NCI-H2196 (cell line): ENCODE measurements at regions not wholly inside any gene's neighbourhood (a gene's known extent, or its start where the extent isn't known, plus 50 kb on each side); places are given as distances from the start of the nearest gene placed in this dataset.

ENCODE experiments used
- DNase-seq: peaks from one replicate; lab custom pipeline; 2025; ENCODE audit not compliant: unreplicated experiment; lab: John Stamatoyannopoulos, UW

DNA sequence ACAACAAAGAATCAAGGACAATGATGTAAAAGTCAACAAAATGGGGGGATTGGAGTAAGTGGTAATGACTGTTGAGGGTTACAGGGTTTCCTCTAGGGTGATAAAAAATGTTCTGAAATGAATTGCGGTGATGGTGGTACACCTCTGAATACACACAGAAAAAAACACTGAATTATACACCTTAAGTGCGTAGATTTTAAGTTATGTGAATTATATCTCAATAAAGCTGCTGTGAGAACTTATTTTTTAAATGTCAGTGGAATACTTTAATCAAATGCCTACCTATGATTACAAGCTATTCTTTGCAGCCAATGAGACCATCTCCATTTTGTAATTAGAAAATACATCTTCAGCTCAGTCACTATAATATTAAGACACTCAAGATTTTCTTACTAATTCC is 53.5 kb downstream of the ZNF608 start:
- no peak for DNase-seq

- DNase-seq, result no peak
These were observed 54.1 kb downstream of the ZNF608 start for GRCh38 chr5:124692324-124692723.

DNA sequence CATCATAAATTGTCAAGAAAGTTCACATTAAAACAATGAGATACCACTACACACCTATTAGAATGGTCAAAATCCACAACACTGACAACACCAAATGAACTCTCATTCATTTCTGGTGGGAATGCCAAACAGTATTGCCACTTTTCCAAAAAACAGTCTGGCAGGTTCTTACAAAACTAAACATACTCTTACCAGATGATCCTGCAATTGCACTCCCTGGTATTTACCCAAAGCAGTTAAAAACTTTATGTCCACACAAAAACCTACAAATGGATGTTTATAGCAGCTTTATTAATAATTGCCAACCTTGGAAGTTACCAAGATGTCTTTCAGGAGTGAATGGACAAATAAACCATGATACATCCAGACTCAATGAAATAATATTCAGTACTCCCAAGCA is 56.8 kb downstream of the ZNF608 start:
- DNase-seq, result no peak

DNA sequence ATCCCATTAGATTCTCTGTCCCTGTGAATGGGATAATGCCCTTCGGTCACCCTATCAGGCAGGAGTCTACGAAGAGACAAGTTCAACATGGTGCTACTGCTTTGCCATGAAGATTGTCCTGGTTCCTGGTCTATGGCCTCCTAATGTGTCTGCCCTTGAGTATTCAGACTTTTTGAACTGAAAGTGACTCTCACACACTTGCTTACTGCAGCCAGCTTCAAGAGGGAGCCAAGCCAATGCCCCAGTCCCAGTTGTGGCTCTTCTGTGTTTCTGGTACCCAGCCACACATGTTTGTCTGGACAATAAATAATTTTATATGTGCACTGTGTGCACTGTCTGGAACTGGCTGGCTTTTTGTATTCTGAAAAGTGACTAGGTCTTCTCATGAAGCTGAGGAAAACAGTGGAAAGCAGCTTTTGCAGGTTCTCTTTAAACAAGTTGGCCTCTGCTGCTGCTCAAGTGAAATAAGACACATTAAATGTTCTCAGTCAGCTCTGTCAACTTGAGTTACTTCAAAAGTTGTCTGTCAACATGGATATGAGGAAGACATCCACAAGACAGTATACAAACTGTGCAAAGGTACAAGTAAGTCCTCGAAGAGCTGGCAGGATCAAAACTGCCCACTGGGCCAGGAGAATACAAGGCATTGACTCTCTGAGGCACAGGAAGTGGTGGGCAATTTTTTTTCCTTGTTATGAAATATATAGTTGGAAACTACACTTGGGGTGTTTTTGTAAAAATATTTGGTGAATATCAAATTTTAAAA is 60.0 kb downstream of the ZNF608 start:
- DNase-seq, result no peak

DNA sequence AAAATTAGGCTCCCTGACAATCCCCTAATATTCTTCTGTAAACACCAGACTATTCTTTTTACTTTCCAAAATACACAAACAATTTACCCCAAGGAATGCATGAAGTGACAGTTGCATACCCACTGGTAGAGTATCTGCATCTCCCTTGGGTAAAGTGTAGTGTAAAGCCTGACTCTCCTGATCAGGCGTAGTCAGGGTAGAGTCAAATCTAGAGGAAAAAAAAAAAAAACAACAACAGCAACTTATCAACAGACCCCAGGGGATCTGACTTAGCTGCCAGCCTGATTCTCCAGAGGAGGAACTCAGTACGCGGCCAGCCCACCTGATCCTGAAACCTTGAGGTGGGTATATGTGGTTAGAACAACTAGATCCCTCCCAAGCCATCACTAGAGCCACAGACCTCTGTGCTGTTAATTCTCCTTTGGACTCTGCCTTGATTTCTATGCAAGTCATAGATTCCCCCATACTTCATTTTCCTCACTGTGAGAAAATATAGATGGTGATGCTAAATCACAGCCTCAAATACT is 61.0 kb downstream of the ZNF608 start:
- no peak for DNase-seq

GRCh38 chr5:124683917-124684555 is 62.4 kb downstream of the ZNF608 start:
- DNase-seq, result no peak

- DNase-seq, result no peak
These were observed 66.8 kb downstream of the ZNF608 start for GRCh38 chr5:124679578-124680199.

DNA sequence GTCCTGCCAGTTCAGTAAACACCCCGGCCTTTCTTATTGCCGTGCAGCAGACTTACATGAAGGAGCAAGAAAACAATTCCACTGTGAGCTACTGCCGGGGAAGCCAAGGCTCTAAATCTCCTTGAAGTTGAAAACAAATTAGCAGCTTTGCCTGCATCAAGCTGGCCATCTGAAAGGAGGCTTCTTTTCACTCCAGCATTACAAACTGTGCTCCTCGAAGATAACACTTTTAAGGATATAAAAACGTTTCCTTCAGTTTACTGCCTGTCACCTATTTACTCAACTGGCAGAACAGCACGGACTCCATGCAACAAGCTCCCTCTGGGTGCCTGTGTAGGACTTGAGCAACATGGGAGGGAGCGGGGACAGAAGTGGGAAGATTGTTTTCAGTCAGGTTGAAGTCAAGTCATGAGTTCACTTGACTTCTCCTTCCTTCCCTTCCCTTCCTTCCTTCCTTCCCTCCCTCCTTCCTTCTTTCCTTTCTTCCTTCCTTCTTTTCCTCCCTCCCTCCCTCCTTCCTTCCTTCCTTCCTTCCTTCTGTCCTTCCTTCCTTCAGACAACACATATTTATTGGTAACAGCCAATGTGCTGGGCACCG is 67.4 kb downstream of the ZNF608 start:
- no peak for DNase-seq

- peak; percentile 14 for DNase-seq
These were observed 68.0 kb downstream of the ZNF608 start for GRCh38 chr5:124678468-124678867.

DNA sequence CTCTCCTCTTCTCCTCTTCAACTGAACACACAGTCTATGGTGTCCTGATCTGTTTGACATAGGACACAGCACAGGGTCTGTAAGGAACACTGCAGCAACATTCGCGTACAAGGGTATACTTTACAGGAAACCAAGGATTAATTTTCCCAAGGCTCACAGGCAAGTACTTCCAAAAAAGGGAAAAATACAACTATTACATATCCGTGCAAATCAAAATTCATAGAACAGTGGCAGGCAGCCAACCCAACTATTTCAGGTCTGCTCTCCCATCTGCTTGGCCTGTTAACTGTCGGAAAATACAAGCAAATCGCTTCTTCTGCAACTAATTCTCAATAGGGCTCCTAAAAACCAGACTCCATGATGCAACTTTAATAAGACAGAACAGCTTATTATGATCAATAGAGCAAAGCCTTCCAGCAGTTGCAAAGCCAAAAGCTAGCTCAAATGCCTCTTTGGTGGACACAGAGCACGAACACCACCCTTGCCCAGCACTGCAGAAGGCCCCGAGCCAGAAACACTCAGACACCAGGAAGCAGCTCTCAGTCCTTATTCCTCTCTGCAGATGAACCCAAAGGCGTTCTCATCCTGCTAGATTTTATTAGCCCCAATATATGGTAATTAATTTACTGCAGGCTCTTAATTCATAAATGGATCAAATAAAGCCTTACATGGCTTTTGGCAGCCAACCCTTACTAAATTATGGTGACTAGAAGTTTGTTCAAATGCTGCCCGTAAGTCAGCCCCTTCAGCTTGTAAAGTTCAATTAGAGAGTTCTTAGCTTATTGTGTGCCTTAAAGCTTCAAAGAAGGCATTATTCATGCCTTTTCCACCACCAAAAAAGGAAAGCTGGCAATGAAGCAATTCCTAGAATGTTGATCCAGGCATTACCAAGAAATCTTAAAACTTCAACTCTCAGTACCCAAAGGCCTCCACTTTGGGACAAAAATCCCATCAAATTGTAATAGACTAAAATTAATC is 68.8 kb downstream of the ZNF608 start:
- peak; percentile 61 for DNase-seq

GRCh38 chr5:124675931-124676846 is 70.2 kb downstream of the ZNF608 start:
- DNase-seq, result no peak

DNA sequence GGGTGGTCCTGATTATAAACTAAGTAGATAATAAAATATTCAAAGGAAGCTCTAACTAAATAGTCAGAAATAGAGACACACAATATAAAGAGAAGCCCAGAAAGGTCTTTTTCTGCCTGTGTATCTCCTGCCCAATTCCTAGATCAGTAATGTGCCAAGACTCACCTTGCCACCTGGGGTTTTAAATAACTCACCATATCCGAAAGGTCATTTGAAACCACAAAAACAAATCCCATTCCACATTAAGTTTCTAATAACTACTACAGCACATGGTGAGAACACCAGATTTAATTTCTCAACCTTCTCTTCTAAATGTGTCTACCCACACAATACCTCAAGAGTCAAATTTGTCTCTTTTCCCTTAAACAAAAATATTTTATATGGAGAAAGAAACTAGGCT is 75.2 kb downstream of the ZNF608 start:
- peak; percentile 34 for DNase-seq

GRCh38 chr5:124670722-124671184 is 75.7 kb downstream of the ZNF608 start:
- DNase-seq, result no peak

DNA sequence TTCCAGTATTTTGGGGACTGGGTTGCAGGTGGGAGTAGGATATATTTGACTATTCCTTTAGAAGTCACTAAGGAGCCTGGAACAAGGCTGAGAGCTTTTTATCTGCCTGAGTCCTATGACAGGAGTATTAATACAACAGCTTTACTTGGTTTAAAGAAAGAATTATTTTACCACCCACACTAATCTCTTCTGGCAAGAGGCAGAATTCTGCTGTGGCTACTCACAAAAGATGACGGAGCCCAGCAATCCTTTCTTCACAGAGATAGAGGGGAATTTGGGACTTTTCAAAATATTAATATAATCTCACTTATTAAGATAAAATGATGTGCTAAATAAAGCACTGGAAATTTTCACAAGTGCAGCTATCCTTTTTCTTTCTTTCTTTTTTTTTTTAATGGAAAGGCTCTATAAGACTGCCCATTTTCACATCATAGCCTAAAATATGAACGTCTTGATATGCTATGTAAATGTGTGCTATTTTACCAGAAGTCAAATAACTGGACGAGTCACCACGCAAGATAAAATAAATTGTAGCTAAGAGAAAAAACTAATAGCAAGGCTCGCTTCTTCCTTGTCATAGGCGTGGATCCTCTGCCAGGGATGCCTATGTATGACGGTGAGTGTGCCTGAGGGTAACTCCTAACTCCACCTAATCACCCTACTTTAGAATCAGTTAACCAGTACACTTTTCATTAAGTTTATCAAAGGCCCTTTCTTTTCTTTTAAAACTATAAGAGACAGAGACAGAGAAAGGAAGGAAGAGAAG is 76.3 kb downstream of the ZNF608 start:
- DNase-seq, result no peak

- DNase-seq, result no peak
These were observed 77.2 kb downstream of the ZNF608 start for GRCh38 chr5:124669300-124669648.

- no peak for DNase-seq
These were observed 77.8 kb downstream of the ZNF608 start for GRCh38 chr5:124668353-124669299.

- no peak for DNase-seq
These were observed 80.8 kb downstream of the ZNF608 start for GRCh38 chr5:124665625-124666024.

DNA sequence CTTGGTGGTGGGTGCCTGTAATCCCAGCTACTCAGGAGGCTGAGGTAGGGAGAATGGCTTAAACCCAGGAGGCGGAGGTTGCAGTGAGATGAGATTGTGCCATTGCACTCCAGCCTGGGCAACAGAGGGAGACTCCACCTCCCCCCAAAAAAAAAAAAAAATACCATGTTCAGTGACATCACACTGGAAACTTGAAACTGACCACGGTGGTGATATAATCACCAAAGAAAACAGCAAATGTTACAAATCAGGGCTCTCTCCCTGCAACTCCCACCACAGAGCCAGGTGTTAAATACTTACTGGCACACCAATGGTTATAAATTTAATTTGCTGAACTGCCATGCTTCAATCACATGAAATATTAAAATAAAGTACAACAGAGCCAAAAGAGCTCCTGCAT is 81.4 kb downstream of the ZNF608 start:
- DNase-seq, result peak; percentile 8
